ENCODE measurements at regions not wholly inside any gene's neighbourhood (a gene's known extent, or its start where the extent isn't known, plus 50 kb on each side); places are given as distances from the start of the nearest gene placed in this dataset.
"Not testable (repeated sequence)": the region's sequence is repeated elsewhere in the genome, so short reads cannot be mapped to it uniquely, and the experiment has no call there.

- no peak for FAIRE-seq
Observed at GRCh38 chr5:10069637-10070313, 179.9 kb downstream of the ATPSCKMT start.

GRCh38 chr5:10065428-10066000 lies 184.2 kb downstream of the ATPSCKMT start:
- no peak for FAIRE-seq

DNA sequence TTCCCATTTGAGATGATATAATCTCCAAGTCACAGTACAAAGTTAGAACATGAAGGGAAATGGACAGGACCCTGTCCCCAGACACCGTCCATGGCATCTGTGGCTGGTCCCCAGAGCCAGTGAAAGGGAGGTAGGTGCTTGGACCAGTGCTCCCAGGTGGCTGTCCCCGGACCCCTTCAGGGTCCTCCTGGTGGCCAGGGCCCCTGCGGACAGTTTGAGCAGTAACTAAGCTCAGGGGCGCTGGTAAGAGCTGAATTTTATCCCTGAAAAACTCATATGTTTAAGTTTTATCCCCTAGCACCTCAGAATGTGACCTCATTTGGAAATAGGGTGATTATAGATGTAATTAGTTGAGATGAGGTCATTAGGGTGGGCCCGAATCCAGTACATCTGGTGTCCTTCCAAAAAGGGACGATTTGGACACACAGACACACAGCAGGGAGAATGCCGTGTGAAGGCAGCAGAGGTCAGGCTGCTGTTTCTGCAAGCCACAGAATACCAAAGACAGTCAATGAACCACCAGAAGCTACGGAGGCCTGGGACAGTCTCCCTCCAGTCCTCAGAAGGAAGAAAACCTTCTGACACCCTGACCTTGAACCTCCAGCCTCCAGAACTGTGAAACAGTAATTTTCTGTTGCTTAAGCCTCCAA lies 185.0 kb downstream of the ATPSCKMT start:
- no peak for FAIRE-seq

GRCh38 chr5:10063997-10064396 lies 185.7 kb downstream of the ATPSCKMT start:
- no peak for FAIRE-seq

GRCh38 chr5:10059980-10060379 lies 189.7 kb downstream of the ATPSCKMT start:
- no peak for FAIRE-seq

DNA sequence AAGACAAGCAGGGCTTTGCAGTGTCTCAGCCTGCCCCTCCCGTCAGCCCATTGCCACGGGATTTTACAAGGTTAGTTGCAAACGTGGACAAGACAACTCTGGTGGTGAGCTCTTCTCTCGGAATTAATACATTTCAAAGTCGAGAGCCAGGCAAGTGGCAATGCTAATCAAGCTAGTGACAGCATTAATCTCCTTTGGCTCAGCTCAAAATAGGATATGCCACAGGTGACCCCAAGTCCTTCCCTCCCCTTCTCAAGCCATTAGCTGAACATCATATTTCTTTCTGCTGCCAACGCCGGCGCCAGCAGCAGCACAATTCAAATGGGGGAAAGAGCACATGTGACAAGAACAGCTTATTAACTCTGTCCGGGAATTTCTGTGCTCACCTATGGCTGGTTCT lies 190.1 kb downstream of the ATPSCKMT start:
- no peak for FAIRE-seq

DNA sequence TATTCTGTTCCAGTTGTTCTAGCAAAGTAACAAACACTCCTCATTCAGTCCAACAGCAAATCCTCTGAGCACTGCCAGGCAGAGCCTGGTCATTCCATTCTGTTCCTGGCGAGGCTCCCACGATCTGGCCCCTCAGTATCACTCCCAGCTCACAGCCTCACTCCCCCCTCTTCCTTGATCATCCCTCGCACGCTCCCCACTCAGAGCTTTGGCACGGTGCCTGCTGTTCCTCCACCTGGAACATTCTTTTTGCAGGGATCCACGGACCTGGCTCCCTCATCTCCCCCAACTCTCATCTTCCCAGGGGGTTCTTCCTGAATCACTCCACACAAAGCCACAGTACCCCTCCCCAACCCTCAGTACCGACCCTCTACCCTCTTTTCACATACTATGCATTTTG lies 192.3 kb downstream of the ATPSCKMT start:
- FAIRE-seq = no peak

- no peak for FAIRE-seq
Observed at GRCh38 chr5:10056228-10056760, 193.4 kb downstream of the ATPSCKMT start.

GRCh38 chr5:10049858-10050455 lies 199.7 kb downstream of the ATPSCKMT start:
- FAIRE-seq = no peak

- no peak for FAIRE-seq
Observed at GRCh38 chr5:10046676-10047075, 203.0 kb downstream of the ATPSCKMT start.

DNA sequence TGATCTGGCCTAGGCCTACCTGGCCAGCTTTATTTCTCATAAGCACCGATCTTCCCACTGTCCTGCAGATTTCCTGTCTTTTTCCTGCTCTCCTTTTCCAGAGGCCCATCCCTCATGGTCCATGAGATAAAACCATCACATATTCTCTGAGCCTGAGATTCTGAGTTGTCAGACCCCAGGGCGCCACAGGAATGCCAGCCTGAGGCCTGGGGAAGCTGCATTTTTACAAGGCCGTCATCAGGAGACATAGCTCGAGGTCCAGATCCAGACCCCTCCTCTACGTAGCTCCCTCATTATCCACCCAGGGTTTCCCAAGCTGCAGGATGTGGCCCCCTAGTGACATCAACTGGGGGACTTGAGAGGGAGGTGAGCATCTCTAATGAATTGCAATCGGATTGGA lies 204.3 kb downstream of the ATPSCKMT start:
- no peak for FAIRE-seq

DNA sequence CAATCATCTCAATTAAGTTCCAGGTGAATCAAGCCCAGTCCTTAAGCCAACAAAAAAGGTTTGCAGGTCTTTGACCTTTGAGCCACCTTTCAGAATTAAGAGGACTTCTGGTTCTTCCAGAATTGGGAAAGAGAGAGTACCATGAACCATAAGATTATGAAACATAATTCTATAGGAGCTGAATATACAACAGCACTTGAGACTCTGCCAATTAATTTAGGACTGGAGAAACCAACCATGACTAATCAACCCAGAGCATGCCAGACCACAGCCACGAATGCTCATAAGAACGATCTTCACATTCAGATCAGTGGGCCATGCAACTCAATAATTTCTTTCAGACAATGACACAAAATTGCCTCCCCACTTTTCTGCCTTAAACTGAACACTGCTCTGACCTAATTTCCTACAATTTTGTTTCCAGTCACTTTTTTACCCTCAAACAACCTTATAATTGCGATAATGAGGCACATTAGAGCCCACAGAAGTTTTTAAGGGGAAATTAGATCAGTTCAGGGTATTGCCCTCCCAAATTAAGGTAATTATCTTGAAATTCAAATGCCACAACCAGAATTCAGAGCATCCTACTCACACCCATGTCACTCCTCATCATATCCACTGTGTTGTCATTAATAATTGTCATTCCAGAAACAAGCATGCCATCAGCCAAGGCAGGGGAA lies 213.4 kb downstream of the ATPSCKMT start:
- FAIRE-seq = no peak

DNA sequence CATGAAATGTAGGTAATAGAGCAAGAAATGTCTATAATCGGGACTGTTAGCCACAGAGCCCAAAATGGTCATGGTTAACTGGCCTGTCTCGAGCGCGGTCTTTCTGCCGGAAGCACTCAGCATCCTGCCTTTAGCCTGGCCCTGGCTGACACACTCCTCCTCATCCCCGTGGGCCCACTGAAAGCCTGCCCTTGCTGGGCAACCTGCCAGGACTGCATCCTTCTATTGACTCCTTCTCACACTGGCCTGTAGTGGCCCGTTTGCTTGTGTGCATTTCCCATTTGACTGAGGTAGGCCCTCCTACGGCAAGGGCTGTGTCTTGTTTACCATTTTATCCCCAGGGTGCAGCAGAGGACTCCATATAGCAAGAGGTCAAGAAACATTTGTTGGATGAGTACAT lies 215.7 kb downstream of the ATPSCKMT start:
- no peak for FAIRE-seq

- FAIRE-seq = no peak
Observed at GRCh38 chr5:10031817-10032216, 217.9 kb downstream of the ATPSCKMT start.

- no peak for FAIRE-seq
Observed at GRCh38 chr5:10030219-10030831, 219.4 kb downstream of the ATPSCKMT start.

GRCh38 chr5:10023494-10023893 lies 226.2 kb downstream of the ATPSCKMT start:
- FAIRE-seq = no peak

DNA sequence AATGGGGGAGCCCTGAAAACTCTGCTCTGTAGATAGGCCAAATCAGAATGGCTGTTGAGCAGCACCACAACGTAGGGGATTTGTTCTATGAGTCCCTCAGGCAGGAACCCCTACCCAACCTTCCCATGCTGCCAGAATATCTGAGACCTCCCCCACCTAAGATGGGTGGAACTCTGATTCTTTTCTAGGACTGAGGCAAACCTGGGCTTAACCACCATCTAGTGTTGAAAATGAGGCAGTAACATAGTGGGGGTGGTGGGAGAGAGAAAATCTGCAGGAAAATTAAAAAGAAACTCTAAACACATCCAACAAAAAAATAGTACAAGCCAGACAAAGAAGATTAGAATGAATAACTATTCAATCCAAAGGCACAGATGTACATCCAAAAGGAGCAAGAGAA lies 228.4 kb downstream of the ATPSCKMT start:
- no peak for FAIRE-seq

- FAIRE-seq = no peak
Observed at GRCh38 chr5:10019236-10019635, 230.5 kb downstream of the ATPSCKMT start.

- peak; percentile 69 for FAIRE-seq
Observed at GRCh38 chr5:10018201-10019069, 231.3 kb downstream of the ATPSCKMT start.

DNA sequence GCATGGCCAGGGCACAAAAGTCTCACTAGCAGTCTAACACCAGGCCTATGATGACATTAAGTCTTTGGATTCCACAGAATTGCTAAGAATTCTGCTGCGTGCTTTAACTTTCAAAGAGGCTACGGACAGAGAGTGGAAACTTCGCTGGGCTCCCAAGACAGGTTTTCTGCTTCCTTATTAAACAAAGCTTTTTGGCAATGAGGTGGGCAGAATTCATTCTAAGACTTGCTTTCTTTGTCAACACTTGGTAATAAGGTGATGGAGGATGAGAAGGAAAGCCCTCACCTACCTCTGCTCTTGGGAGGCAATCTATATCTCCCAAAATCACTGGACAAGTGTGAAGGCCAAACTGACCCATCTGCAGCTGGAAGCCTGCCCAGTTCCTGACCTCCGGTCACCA lies 231.9 kb downstream of the ATPSCKMT start:
- no peak for FAIRE-seq

DNA sequence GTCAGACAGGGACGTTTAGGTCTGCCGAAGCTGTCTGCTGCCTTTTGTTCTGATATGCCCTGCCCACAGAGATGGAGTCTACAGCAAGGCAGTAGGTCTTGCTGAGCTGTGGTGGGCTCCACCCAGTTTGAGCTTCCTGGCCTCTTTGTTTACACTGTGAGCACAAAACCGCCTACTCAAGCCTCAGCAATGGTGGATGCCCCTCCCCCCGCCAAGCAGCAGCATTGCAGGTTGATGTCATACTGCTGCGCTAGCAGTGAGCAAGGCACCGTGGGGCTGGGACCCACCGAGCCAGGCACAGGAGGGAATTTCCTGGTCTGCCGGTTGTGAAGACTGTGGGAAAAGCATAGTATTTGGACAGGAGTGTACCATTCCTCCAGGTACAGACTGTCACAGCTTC lies 233.1 kb downstream of the ATPSCKMT start:
- FAIRE-seq = not testable (repeated sequence)

GRCh38 chr5:10015681-10016080 lies 234.0 kb downstream of the ATPSCKMT start:
- FAIRE-seq = not testable (repeated sequence)
